ENCODE measurements at regions not wholly inside any gene's neighbourhood (a gene's known extent, or its start where the extent isn't known, plus 50 kb on each side); places are given as distances from the start of the nearest gene placed in this dataset.
A peak's percentile ranks its signal among the peaks of the same experiment; 100 is the strongest.

- in situ Hi-C loops (cut with MboI; ENCODE audit: low sequenced_read_pairs) = loop anchor here (25.0 kb wide), 1 partner anchor 245 kb away; the partner anchor contains the start of genes NCBP2L and TSC22D3
Measured at GRCh38 chrX:107542040-107542439, 86.3 kb upstream of the PRPS1 start.

DNA sequence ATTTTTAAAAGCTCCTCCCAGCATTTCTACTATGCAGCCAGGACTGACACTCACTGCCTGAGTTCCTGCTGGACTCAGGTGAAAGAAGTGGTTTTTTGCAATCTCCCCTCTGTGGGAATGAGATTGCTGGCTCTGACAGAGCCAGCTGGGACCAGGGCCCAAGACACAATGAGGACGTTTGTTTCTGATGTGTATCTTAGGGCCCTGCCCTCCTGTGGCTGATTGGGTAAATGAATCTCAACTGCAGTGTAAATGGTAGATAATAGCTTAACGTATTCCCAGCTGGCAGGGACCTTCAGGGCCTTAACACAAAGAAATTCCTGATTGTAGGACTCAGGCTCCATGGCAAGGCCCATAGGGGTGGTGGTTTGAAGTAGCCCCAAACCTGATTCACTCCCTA, 85.8 kb upstream of the PRPS1 start:
- no peaks in the 10 kb centered on the region for H3K9me3 ChIP-seq
- H3K4me1 ChIP-seq = no peaks in the 10 kb centered on the region
- H3K36me3 ChIP-seq (replicated peaks) = no peaks in the 10 kb centered on the region
- H3K4me3 ChIP-seq = no peak overlapping the region
- peak; percentile 25 to 58 for DNase-seq (ENCODE audit: low spot score in 2 of 2)
- in situ Hi-C loops (cut with MboI; ENCODE audit: low sequenced_read_pairs) = loop anchor here (25.0 kb wide), 1 partner anchor 245 kb away; the partner anchor contains the start of genes NCBP2L and TSC22D3
- no peaks in the 10 kb centered on the region for H3K27me3 ChIP-seq (ENCODE audit: low read depth)

More at GRCh38 chrX:107542040-107542439, 86.3 kb upstream of the PRPS1 start:
- Histone ChIP-seq H3K27me3 (ENCODE audit: low read depth) (no peaks in the 10 kb centered on the region), H3K4me3 (no peak overlapping the region), H3K4me1 (no peaks in the 10 kb centered on the region), H3K36me3 (replicated peaks) (no peaks in the 10 kb centered on the region), H3K9me3 (no peaks in the 10 kb centered on the region)
- no peak for DNase-seq (ENCODE audit: low spot score in 2 of 2)

DNA sequence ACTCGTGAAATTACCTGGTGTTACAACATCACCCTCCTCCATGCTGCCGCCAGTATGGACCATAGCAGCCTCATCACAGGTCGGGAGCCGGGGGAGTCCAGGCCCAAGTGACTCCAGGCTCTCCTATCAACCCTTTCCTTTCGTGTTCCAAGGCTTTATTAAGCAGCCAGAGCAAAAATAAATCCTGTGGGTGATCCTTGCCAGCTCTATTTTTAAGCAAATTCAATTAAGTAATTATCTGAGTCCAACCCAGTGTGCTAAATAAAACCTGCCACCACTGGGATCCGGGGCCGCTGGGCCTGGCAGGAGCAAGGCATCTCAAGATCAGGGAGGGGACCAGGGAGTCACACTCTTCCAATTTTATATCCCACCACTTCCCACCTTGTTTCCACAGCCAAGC, 80.7 kb upstream of the PRPS1 start:
- DNase-seq (ENCODE audit: low spot score in 2 of 2) = no peak
- no peak overlapping the region for H3K4me3 ChIP-seq
- in situ Hi-C loops (cut with MboI; ENCODE audit: low sequenced_read_pairs) = loop anchor here (25.0 kb wide), 1 partner anchor 240 kb away; the partner anchor contains the start of genes NCBP2L and TSC22D3
- H3K27me3 ChIP-seq (ENCODE audit: low read depth) = no peaks in the 10 kb centered on the region
- H3K4me1 ChIP-seq = peaks cover 6% of the 10 kb centered on the region
- H3K36me3 ChIP-seq (replicated peaks) = no peaks in the 10 kb centered on the region
- H3K9me3 ChIP-seq = no peaks in the 10 kb centered on the region

GRCh38 chrX:107548775-107549174, 79.5 kb upstream of the PRPS1 start:
- Histone ChIP-seq H3K27me3 (ENCODE audit: low read depth) (no peaks in the 10 kb centered on the region), H3K4me3 (no peak overlapping the region), H3K36me3 (replicated peaks) (no peaks in the 10 kb centered on the region), H3K4me1 (peaks cover 6% of the 10 kb centered on the region), H3K9me3 (no peaks in the 10 kb centered on the region)
- in situ Hi-C loops (cut with MboI; ENCODE audit: low sequenced_read_pairs) = loop anchor here (25.0 kb wide), 1 partner anchor 239 kb away; the partner anchor contains the start of genes NCBP2L and TSC22D3
- DNase-seq (ENCODE audit: low spot score in 2 of 2) = no peak

- Histone ChIP-seq H3K36me3 (replicated peaks) (no peaks in the 10 kb centered on the region), H3K4me3 (no peak overlapping the region), H3K27me3 (ENCODE audit: low read depth) (no peaks in the 10 kb centered on the region), H3K4me1 (peaks cover 6% of the 10 kb centered on the region), H3K9me3 (no peaks in the 10 kb centered on the region)
- DNase-seq (ENCODE audit: low spot score in 2 of 2) = no peak
- in situ Hi-C loops (cut with MboI; ENCODE audit: low sequenced_read_pairs) = loop anchor here (25.0 kb wide), 1 partner anchor 238 kb away; the partner anchor contains the start of genes NCBP2L and TSC22D3
Measured at GRCh38 chrX:107549504-107549903, 78.8 kb upstream of the PRPS1 start.

- H3K4me1 ChIP-seq = peaks cover 6% of the 10 kb centered on the region
- no peaks in the 10 kb centered on the region for H3K9me3 ChIP-seq
- no peak overlapping the region for H3K4me3 ChIP-seq
- no peaks in the 10 kb centered on the region for H3K36me3 ChIP-seq (replicated peaks)
- in situ Hi-C loops (cut with MboI; ENCODE audit: low sequenced_read_pairs) = no loop called here
- peak in 1 of 2 experiments; percentile 13 for DNase-seq (ENCODE audit: low spot score in 2 of 2)
- no peaks in the 10 kb centered on the region for H3K27me3 ChIP-seq (ENCODE audit: low read depth)
Measured at GRCh38 chrX:107551546-107551945, 76.8 kb upstream of the PRPS1 start.

DNA sequence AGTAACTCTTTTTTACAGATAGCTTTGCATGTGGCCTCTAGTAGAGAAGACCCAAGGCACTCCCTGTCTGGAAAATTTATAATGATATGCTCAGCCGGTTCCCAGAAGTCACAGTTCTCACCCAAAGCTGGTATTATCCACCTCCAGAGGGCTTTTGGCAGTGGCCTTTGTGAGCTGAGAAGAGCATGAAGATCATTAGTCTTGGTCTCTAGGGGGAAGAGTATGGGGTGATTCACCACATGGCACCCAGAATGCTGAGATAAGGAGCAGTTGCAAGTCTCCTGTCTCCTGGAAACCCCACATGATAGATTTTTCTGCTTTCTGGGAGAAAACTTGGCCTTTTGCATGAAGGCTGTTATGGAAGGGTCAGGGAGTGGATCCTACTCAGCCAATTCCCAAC, 75.4 kb upstream of the PRPS1 start:
- no peaks in the 10 kb centered on the region for H3K36me3 ChIP-seq (replicated peaks)
- in situ Hi-C loops (cut with MboI; ENCODE audit: low sequenced_read_pairs) = no loop called here
- no peaks in the 10 kb centered on the region for H3K9me3 ChIP-seq
- H3K4me1 ChIP-seq = peaks cover 6% of the 10 kb centered on the region
- no peaks in the 10 kb centered on the region for H3K27me3 ChIP-seq (ENCODE audit: low read depth)
- no peak overlapping the region for H3K4me3 ChIP-seq
- DNase-seq (ENCODE audit: low spot score in 2 of 2) = no peak

DNA sequence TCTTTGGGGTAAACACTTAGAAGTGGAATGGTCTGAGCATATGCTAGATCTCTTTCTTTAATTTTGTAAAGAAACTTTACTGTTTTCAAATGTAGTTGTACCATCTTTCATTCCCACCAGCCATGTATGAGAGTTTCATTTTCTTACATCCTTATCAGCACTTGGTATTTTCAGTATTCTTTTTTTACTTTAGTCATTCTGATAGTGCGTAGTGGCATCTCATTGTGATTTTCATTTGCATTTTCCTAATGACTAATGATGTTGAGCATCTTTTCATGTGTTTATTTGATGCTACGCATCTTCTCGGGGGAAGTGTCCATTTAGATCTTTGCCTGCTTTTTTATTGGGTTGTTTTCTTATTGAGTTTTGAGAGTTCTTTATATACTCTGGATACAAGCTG, 71.3 kb upstream of the PRPS1 start:
- no peak for DNase-seq (ENCODE audit: low spot score in 2 of 2)
- Histone ChIP-seq H3K4me1 (peaks cover 12% of the 10 kb centered on the region), H3K9me3 (no peaks in the 10 kb centered on the region), H3K4me3 (no peak overlapping the region), H3K27me3 (ENCODE audit: low read depth) (no peaks in the 10 kb centered on the region), H3K36me3 (replicated peaks) (no peaks in the 10 kb centered on the region)
- in situ Hi-C loops (cut with MboI; ENCODE audit: low sequenced_read_pairs) = no loop called here

GRCh38 chrX:107559506-107559905, 68.8 kb upstream of the PRPS1 start:
- Histone ChIP-seq H3K4me1 (peaks cover 8% of the 10 kb centered on the region), H3K27me3 (ENCODE audit: low read depth) (no peaks in the 10 kb centered on the region), H3K9me3 (no peaks in the 10 kb centered on the region), H3K4me3 (no peak overlapping the region), H3K36me3 (replicated peaks) (no peaks in the 10 kb centered on the region)
- in situ Hi-C loops (cut with MboI; ENCODE audit: low sequenced_read_pairs) = no loop called here
- DNase-seq (ENCODE audit: low spot score in 2 of 2) = no peak

DNA sequence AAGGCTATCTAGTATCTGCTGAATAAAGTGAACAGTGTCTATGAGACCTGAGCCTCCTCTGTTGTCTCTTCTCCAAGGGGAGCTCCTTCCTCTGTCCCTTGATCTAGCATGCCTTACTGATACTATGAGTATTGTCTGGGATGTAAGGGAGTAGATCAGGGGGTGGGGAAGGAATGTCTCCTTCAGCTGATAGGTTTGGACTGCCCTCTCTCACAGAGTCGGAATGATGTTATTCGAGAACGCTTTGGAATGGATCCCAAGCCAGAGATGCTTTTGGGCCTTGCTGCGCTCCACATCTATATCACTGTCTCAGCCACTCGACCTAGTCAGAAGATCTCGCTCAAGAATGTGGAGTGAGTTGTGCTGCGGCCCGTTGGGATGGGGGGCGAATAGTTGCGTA, 68.3 kb upstream of the PRPS1 start:
- no peak overlapping the region for H3K4me3 ChIP-seq

DNA sequence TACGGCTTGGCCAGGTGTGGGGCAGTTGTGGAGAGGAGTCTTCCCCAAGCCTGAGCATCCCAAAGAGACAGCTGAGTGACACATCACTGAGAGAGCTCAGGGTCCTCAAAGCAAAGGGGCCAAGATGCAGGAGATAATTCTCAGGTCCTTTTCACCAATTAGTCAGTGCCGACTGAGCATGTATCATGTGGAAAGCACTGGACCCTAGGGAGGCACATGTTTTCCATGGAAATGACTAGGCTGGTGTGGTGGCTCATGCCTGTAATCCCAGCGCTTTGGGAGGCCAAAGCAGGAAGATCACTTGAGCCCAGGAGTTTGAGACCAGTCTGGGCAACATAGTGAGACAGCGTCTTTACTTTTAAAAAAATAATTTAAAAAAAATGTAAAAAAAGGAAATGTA, 67.3 kb upstream of the PRPS1 start:
- in situ Hi-C loops (cut with MboI; ENCODE audit: low sequenced_read_pairs) = no loop called here
- Histone ChIP-seq H3K27me3 (ENCODE audit: low read depth) (no peaks in the 10 kb centered on the region), H3K4me1 (peaks cover 8% of the 10 kb centered on the region), H3K4me3 (no peak overlapping the region), H3K9me3 (no peaks in the 10 kb centered on the region), H3K36me3 (replicated peaks) (no peaks in the 10 kb centered on the region)
- DNase-seq (ENCODE audit: low spot score in 2 of 2) = no peak

More for the DNA sequence above, 68.3 kb upstream of the PRPS1 start:
- no peaks in the 10 kb centered on the region for H3K9me3 ChIP-seq
- in situ Hi-C loops (cut with MboI; ENCODE audit: low sequenced_read_pairs) = no loop called here
- peaks cover 8% of the 10 kb centered on the region for H3K4me1 ChIP-seq
- H3K36me3 ChIP-seq (replicated peaks) = no peaks in the 10 kb centered on the region
- no peak for DNase-seq (ENCODE audit: low spot score in 2 of 2)
- H3K27me3 ChIP-seq (ENCODE audit: low read depth) = no peaks in the 10 kb centered on the region

DNA sequence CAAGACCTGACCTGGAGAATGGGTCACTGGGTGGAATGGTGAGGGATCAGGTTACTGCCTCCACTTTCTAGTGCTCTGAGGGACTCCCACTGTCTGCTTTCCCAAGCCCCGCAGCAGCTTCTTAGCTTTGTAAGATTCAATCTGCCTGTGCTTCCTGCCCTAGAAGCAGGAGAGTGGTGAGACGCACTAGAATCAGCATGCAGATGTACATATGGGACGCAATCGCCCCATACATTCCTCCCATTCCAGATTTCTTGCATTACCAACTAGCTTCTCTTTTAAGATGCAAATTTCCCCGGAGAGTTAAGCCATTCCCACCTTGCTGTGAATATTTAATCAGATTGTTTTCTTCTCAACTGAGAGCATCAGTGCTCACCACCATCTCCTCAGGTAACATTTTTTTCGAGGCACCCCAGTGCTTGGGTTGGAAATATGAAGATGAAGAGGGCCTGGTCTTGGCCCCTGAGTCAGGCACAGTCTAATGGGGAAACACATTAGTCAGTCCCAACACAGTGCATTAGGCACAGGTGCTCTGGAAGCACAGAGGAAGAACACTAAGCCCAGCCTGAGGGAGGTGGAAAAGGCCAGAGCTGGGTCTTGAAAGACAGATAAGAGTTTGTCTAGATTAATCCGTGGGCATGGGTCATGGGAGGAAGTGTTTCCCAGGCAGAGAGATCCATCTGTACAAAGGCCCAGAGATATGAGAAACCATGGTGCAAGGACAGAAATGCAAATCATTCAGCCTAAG, 66.7 kb upstream of the PRPS1 start:
- H3K4me1 ChIP-seq = peaks cover 8% of the 10 kb centered on the region
- no peaks in the 10 kb centered on the region for H3K36me3 ChIP-seq (replicated peaks)
- no peak overlapping the region for H3K4me3 ChIP-seq
- in situ Hi-C loops (cut with MboI; ENCODE audit: low sequenced_read_pairs) = no loop called here
- peak; percentile 52 to 68 for DNase-seq (ENCODE audit: low spot score in 2 of 2)
- no peaks in the 10 kb centered on the region for H3K27me3 ChIP-seq (ENCODE audit: low read depth)
- H3K9me3 ChIP-seq = no peaks in the 10 kb centered on the region

DNA sequence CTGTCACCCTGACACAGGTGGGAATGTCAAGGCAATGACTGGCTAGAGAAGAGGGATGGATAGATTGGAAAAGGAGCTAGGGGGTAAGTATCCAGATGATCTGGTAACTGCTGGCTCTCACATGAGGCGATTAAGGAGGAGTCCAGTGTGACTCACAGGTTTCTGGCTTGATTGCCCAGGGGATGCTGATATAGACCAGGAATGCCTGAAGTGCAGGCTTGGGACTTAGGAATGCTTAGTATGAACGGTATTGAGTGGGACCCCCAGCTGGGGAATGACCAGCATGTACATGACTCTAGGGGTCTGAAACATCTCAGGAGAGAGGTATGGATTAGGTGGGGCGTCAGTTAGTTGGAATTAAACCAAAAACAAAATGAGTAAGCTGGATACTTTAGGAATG, 65.8 kb upstream of the PRPS1 start:
- no peaks in the 10 kb centered on the region for H3K9me3 ChIP-seq
- H3K4me1 ChIP-seq = peaks cover 8% of the 10 kb centered on the region
- H3K36me3 ChIP-seq (replicated peaks) = no peaks in the 10 kb centered on the region
- no peak for DNase-seq (ENCODE audit: low spot score in 2 of 2)
- in situ Hi-C loops (cut with MboI; ENCODE audit: low sequenced_read_pairs) = no loop called here
- H3K27me3 ChIP-seq (ENCODE audit: low read depth) = no peaks in the 10 kb centered on the region
- no peak overlapping the region for H3K4me3 ChIP-seq

GRCh38 chrX:107563824-107564223, 64.5 kb upstream of the PRPS1 start:
- Histone ChIP-seq H3K4me3 (no peak overlapping the region), H3K4me1 (peaks cover 8% of the 10 kb centered on the region), H3K36me3 (replicated peaks) (no peaks in the 10 kb centered on the region), H3K9me3 (no peaks in the 10 kb centered on the region), H3K27me3 (ENCODE audit: low read depth) (no peaks in the 10 kb centered on the region)
- in situ Hi-C loops (cut with MboI; ENCODE audit: low sequenced_read_pairs) = no loop called here
- DNase-seq (ENCODE audit: low spot score in 2 of 2) = peak in 1 of 2 experiments; percentile 33
